Kidney (tissue), 13 donors: ENCODE measurements at regions not wholly inside any gene's neighbourhood (a gene's known extent, or its start where the extent isn't known, plus 50 kb on each side); places are given as distances from the start of the nearest gene placed in this dataset.

Experiments used
- DNase-seq, 5 donors: peaks; one replicate each; pipeline ENCODE4 v3.0.0-alpha.2; 2013 to 2020
- FAIRE-seq: peaks from 2 replicates; lab custom pipeline; 2012; peaks lifted over from hg19 to GRCh38; lab: Jason Lieb, UNC
- H3K27ac ChIP-seq, 2 donors: one replicate each; pipeline ENCODE4 v1.7.0; 2013; ENCODE audit warnings: low read depth in 2 of 2, low read length in 2 of 2, inconsistent platforms in 1 of 2
- H3K27me3 ChIP-seq: one replicate; pipeline ENCODE4 v1.7.1; 2013; ENCODE audit warnings: low read length, inconsistent platforms; ENCODE audit not compliant: control insufficient read depth, insufficient read depth
- H3K36me3 ChIP-seq, 3 donors: one replicate each; pipeline versions ENCODE4 v1.7.0 to v1.7.1; 2013; ENCODE audit warnings: low read length in 3 of 3, control low read depth in 1 of 3, inconsistent platforms in 1 of 3; ENCODE audit not compliant: insufficient read depth in 3 of 3, control insufficient read depth in 2 of 3
- H3K4me1 ChIP-seq, 3 donors: one replicate each; pipeline versions ENCODE4 v1.7.0 to v1.7.1; 2013; ENCODE audit warnings: low read length in 3 of 3, inconsistent platforms in 1 of 3, low read depth in 1 of 3; ENCODE audit not compliant: control insufficient read depth in 2 of 3, insufficient read depth in 2 of 3
- H3K4me3 ChIP-seq, 3 donors: one replicate each; pipeline versions ENCODE4 v1.7.0 to v1.8.1; 2013; ENCODE audit warnings: low read length in 3 of 3, control low read depth in 1 of 3, inconsistent platforms in 1 of 3
- H3K9ac ChIP-seq, 3 donors: one replicate each; pipeline versions ENCODE4 v1.7.0 to v1.7.1; 2013; ENCODE audit warnings: low read length in 3 of 3, control low read depth in 1 of 3, inconsistent platforms in 1 of 3
- H3K9me3 ChIP-seq, 3 donors: one replicate each; pipeline versions ENCODE4 v1.7.0 to v1.7.1; 2013; ENCODE audit warnings: low read length in 3 of 3, control low read depth in 1 of 3, inconsistent platforms in 1 of 3; ENCODE audit not compliant: control insufficient read depth in 2 of 3, insufficient read depth in 1 of 3
- CTCF ChIP-seq: IDR thresholded peaks from 3 replicates; pipeline ENCODE4 v1.5.1; 2012; ENCODE audit warnings: mild to moderate bottlenecking, moderate library complexity, borderline replicate concordance; ENCODE audit not compliant: insufficient read depth; ENCODE audit errors: extremely low read depth
- intact Hi-C: fragments of 100-400 bp; cut with DNase I; formaldehyde crosslinking; loops from one replicate; pipeline ENCODE4 v1.11.1; 2022
- donor health status: control.
- donor health status: control.
- donor health status: control.
- donor health status: control.
- donor health status: control.
- donor health status: DM: yes; HTN: yes; CAD: no.
- donor health status: Normal renal cell carcinoma (clear cell type).

DNA sequence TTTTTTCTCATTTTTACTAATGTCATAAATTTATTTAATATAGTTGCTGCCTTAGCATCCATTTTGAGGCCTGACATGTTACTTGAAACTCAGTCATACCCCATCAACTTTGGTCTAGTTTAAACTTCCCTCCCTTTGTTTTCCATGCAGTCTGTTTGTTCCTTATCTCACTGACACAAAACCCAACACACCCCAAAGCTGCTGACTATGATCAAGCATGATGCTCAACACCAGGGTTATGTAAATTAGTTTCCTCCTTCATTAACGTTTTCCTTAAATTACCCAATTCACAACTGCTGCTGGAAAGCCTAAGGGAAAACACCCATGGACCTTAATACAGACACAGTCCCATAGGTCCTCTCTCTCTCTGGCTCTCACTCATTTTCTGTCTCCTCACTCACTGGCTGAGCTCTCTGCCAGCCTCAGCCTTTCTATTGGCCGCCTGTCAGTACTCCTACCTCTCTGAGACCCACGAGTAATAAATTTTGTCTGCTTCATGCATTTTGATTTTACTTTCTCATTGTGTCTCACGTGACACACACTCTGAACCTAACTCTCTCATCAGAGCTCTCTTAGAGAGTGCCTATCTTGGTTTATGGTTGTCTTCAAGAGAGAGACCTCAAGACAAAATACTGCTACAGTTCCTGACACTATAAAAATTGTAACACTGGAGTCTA, 904.5 kb downstream of the C6orf118 start:
- Histone ChIP-seq H3K9me3 (no peaks in the 10 kb centered on the region), H3K27me3 (no peaks in the 10 kb centered on the region), H3K9ac (no peak overlapping the region), H3K4me1 (no peaks in the 10 kb centered on the region), H3K36me3 (no peaks in the 10 kb centered on the region), H3K4me3 (no peak overlapping the region), H3K27ac (no peak overlapping the region)
- no peak for TF ChIP-seq CTCF
- intact Hi-C loops: no loop called here
- DNase-seq (peak in 2 of 5 donors; percentile 25 to 34), FAIRE-seq (no peak)

DNA sequence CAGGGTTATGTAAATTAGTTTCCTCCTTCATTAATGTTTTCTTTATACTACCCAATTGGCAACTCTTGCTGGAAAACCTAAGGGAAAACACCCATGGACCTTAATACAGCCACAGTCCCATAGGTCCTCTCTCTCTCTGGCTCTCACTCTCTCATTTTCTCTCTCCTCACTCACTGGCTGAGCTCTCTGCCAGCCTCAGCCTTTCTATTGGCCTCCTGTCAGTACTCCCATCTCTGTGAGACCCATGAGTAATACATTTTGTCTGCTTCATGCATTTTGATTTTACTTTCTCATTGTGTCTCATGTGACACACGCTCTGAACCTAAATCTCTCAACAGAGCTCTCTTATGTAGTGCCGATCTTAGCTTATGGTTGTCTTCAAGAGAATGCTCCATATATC, 907.5 kb downstream of the C6orf118 start:
- H3K4me3 ChIP-seq: no peak overlapping the region
- H3K9me3 ChIP-seq: no peaks in the 10 kb centered on the region
- no peaks in the 10 kb centered on the region for H3K4me1 ChIP-seq
- no peak for TF ChIP-seq CTCF
- DNase-seq: no peak
- H3K27ac ChIP-seq: no peak overlapping the region
- no peaks in the 10 kb centered on the region for H3K27me3 ChIP-seq
- H3K9ac ChIP-seq: no peak overlapping the region
- H3K36me3 ChIP-seq: no peaks in the 10 kb centered on the region
- intact Hi-C loops: no loop called here
- FAIRE-seq: no peak

DNA sequence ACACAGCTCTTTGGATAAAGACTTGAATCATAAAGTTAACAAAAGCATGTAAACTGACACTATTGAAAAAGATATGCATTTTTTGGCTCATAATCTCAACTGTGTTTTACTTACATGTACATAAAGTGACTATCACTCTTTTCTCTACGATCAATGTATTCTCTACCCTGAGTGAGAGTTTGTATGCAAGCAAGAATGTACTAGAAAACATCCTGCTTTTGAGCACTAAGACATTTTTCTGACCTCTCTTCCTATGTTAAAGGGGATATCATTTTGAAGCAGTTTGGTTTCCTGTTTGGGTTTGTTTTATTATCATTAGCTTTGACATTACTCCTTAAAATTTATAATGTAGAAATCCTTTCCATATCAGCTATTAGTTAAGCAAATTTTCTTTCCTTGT, 910.8 kb downstream of the C6orf118 start:
- no peak overlapping the region for H3K27ac ChIP-seq
- intact Hi-C loops: no loop called here

More for the DNA sequence above, 910.8 kb downstream of the C6orf118 start:
- Histone ChIP-seq H3K9ac (no peak overlapping the region), H3K9me3 (no peaks in the 10 kb centered on the region), H3K4me1 (peaks cover 0 to 4% (median 0%) of the 10 kb centered on the region in 3 donors), H3K4me3 (no peak overlapping the region), H3K36me3 (no peaks in the 10 kb centered on the region), H3K27me3 (no peaks in the 10 kb centered on the region)
- TF ChIP-seq CTCF: no peak
- DNase-seq (no peak), FAIRE-seq (no peak)
